A549 (cell line): ENCODE measurements at regions not wholly inside any gene's neighbourhood (a gene's known extent, or its start where the extent isn't known, plus 50 kb on each side); places are given as distances from the start of the nearest gene placed in this dataset.

Experiments used
- ATAC-seq, 2 experiments: fragments of 200-7000 bp in 1 of 2; fragments of >200 bp in 1 of 2; cut with Nextera tagmentation in 1 of 2; cut with Tn5 transposase in 1 of 2; 3 replicates each; pipeline versions ENCODE4 v1.8.0 to v1.9.1; 2018 to 2020; ENCODE audit warnings: mild to moderate bottlenecking in 1 of 2, moderate library complexity in 1 of 2
- CTCF ChIA-PET: fragments of 300-600 bp; sonication (Branson Sonifier 250); formaldehyde crosslinking; extraction: SDS; loops from one replicate; lab custom pipeline; 2021; ENCODE audit warnings: antibody characterized with exemption, inconsistent platforms; lab: Yijun Ruan, JAX
- POLR2A ChIA-PET: fragments of 350-600 bp; formaldehyde crosslinking; extraction: SDS; loops from one replicate; lab custom pipeline; 2021; ENCODE audit warnings: antibody characterized with exemption, inconsistent platforms; lab: Yijun Ruan, JAX
- DNase-seq, 2 experiments: peaks; one replicate each; pipeline versions ENCODE4 v3.0.0 to v3.0.0-alpha.2; 2011 to 2016; ENCODE audit warnings: low read depth in 1 of 2, low spot score in 1 of 2
- FAIRE-seq: peaks from 2 replicates; lab custom pipeline; 2011; peaks lifted over from hg19 to GRCh38; lab: Jason Lieb, UNC
- H3K27ac ChIP-seq, 2 experiments: fragments of >200 bp; sonication (Bioruptor Twin); formaldehyde crosslinking; 3 replicates each; pipeline ENCODE4 v1.5.1; 2016 to 2017
- H3K4me1 ChIP-seq: fragments of >200 bp; sonication (Bioruptor Twin); formaldehyde crosslinking; 3 replicates; pipeline ENCODE4 v1.6.1; 2016
- H3K4me2 ChIP-seq: fragments of >200 bp; sonication (Bioruptor Twin); formaldehyde crosslinking; 3 replicates; pipeline ENCODE4 v1.6.1; 2016
- H3K4me3 ChIP-seq: fragments of >200 bp; sonication (Bioruptor Twin); formaldehyde crosslinking; 3 replicates; pipeline ENCODE4 v1.5.1; 2016
- H3K9me3 ChIP-seq: fragments of >200 bp; sonication (Bioruptor Twin); formaldehyde crosslinking; 3 replicates; pipeline ENCODE4 v1.6.1; 2016
- CBX2 ChIP-seq: fragments of 200-600 bp; sonication (generic); IDR thresholded peaks from 2 replicates; pipeline ENCODE4 v1.6.1; 2016; ENCODE audit warnings: low read depth, mild to moderate bottlenecking, borderline replicate concordance
- CBX8 ChIP-seq: fragments of 200-600 bp; sonication (generic); IDR thresholded peaks from 2 replicates; pipeline ENCODE4 v1.6.1; 2016
- EHMT2 ChIP-seq: fragments of 200-600 bp; sonication (generic); IDR thresholded peaks from 2 replicates; pipeline ENCODE4 v1.6.1; 2016; ENCODE audit warnings: antibody characterized with exemption, low read depth, mild to moderate bottlenecking, moderate library complexity
- ELK1 ChIP-seq: fragments of 150-350 bp; IDR thresholded peaks from 2 replicates; pipeline ENCODE4 v1.6.1; 2014; ENCODE audit warnings: low read depth, mild to moderate bottlenecking, low read length
- EP300 ChIP-seq, 2 experiments: fragments of >200 bp; sonication (Bioruptor Twin); formaldehyde crosslinking; IDR thresholded peaks; 2 replicates in 1 of 2; 3 replicates in 1 of 2; pipeline ENCODE4 v1.6.1; 2016 to 2017
- HEYL ChIP-seq: fragments of 250-450 bp; sonication (Bioruptor Pico); IDR thresholded peaks from 2 replicates; pipeline ENCODE4 v1.8.0; 2021; ENCODE audit warnings: mild to moderate bottlenecking, moderate library complexity
- HOXB13 ChIP-seq: fragments of 250-450 bp; sonication (Bioruptor Pico); IDR thresholded peaks from 2 replicates; pipeline ENCODE4 v1.5.0; 2020; ENCODE audit warnings: low read depth, mild to moderate bottlenecking, moderate library complexity
- JUN ChIP-seq, 2 experiments: fragments of >200 bp; sonication (Bioruptor Twin); formaldehyde crosslinking; IDR thresholded peaks; 2 replicates in 1 of 2; 3 replicates in 1 of 2; pipeline ENCODE4 v1.6.1; 2016 to 2017
- JUNB ChIP-seq: fragments of >200 bp; sonication (Bioruptor Twin); formaldehyde crosslinking; IDR thresholded peaks from 2 replicates; pipeline ENCODE4 v1.6.1; 2016
- KDM1A ChIP-seq: fragments of 200-600 bp; sonication (generic); IDR thresholded peaks from 2 replicates; pipeline ENCODE4 v1.6.1; 2016; ENCODE audit warnings: low read depth, mild to moderate bottlenecking
- KDM5A ChIP-seq: fragments of 200-600 bp; sonication (generic); IDR thresholded peaks from 2 replicates; pipeline ENCODE4 v1.6.1; 2016; ENCODE audit warnings: antibody characterized with exemption, mild to moderate bottlenecking
- MAZ ChIP-seq: fragments of 150-350 bp; IDR thresholded peaks from 2 replicates; pipeline ENCODE4 v1.6.1; 2014; ENCODE audit warnings: antibody characterized with exemption, low read depth, low read length, borderline replicate concordance
- MYC ChIP-seq: IDR thresholded peaks from 2 replicates; pipeline ENCODE4 v1.6.1; 2012; ENCODE audit warnings: mild to moderate bottlenecking, inconsistent platforms, low read length, improper control_type of control experiment, borderline replicate concordance
- NR3C1 ChIP-seq: fragments of >200 bp; sonication (Bioruptor Twin); formaldehyde crosslinking; IDR thresholded peaks from 3 replicates; pipeline ENCODE4 v1.6.1; 2017
- PHF8 ChIP-seq: fragments of 200-600 bp; sonication (generic); IDR thresholded peaks from 2 replicates; pipeline ENCODE4 v1.6.1; 2016; ENCODE audit warnings: low read depth, mild to moderate bottlenecking, antibody characterized with exemption, moderate library complexity, borderline replicate concordance
- RAD21 ChIP-seq, 2 experiments: fragments of >200 bp in 1 of 2; sonication (Bioruptor Twin) in 1 of 2; formaldehyde crosslinking in 1 of 2; IDR thresholded peaks in 1 of 2; conservative IDR thresholded peaks in 1 of 2; 2 replicates in 1 of 2; 3 replicates in 1 of 2; pipeline ENCODE4 v1.6.1; 2012 to 2018; ENCODE audit warnings: inconsistent platforms in 1 of 2
- RARB ChIP-seq: fragments of 250-450 bp; sonication (Bioruptor Pico); IDR thresholded peaks from 2 replicates; pipeline ENCODE4 v1.8.0; 2021; ENCODE audit warnings: mild to moderate bottlenecking, moderate library complexity
- RNF2 ChIP-seq: fragments of 200-600 bp; sonication (generic); IDR thresholded peaks from 2 replicates; pipeline ENCODE4 v1.6.1; 2016; ENCODE audit warnings: low read depth, mild to moderate bottlenecking, antibody characterized with exemption, moderate library complexity, borderline replicate concordance
- SREBF2 ChIP-seq: fragments of 450-650 bp; IDR thresholded peaks from 2 replicates; pipeline ENCODE4 v1.6.1; 2014; ENCODE audit warnings: mild to moderate bottlenecking, moderate library complexity
- ZFP36 ChIP-seq: fragments of 450-650 bp; IDR thresholded peaks from 2 replicates; pipeline ENCODE4 v1.6.1; 2014; ENCODE audit warnings: borderline replicate concordance; ENCODE audit not compliant: partially characterized antibody
- WGBS: methylation state at CpG from one replicate; pipeline ENCODE4 v1.1.6; 2017; ENCODE audit errors: missing lambda C conversion rate; 5-methylcytosine and 5-hydroxymethylcytosine counted together
- TF ChIP-seq, protein P1 (sequence below): fragments of >200 bp; sonication (Bioruptor Twin); formaldehyde crosslinking; IDR thresholded peaks from 3 replicates; pipeline ENCODE4 v1.6.1; 2016
- TF ChIP-seq, protein P2 (sequence below): fragments of 250-450 bp; sonication (Bioruptor Pico); IDR thresholded peaks from 2 replicates; pipeline ENCODE4 v1.5.0; 2020; ENCODE audit warnings: low read depth, mild to moderate bottlenecking, moderate library complexity
- TF ChIP-seq, protein P3 (sequence below): IDR thresholded peaks from 2 replicates; pipeline ENCODE4 v1.6.1; 2012

GRCh38 chr2:147609301-147609700 is 235.5 kb upstream of the ACVR2A start:
- Histone ChIP-seq H3K4me3 (no peak overlapping the region), H3K4me2 (no peak overlapping the region), H3K4me1 (no peaks in the 10 kb centered on the region), H3K9me3 (no peaks in the 10 kb centered on the region), H3K27ac (no peak overlapping the region)
- ATAC-seq (no peak), DNase-seq (no peak), FAIRE-seq (no peak)
- WGBS = 35% methylated on average over 3 of the region's 3 CpGs
- TF ChIP-seq RAD21 (conservative IDR thresholded peaks at IDR 0.05 in 1 of 2, IDR thresholded peaks at IDR 0.05 in 1 of 2) (no peak), CBX8 (no peak), RARB (CRISPR knock-in tag) (no peak), CBX2 (no peak), SREBF2 (no peak), NR3C1 (no peak), JUN (IDR thresholded peaks at IDR 0.05) (no peak), KDM5A (no peak), EP300 (IDR thresholded peaks at IDR 0.05) (no peak), HOXB13 (CRISPR knock-in tag) (no peak), MAZ (no peak), KDM1A (no peak), EHMT2 (no peak), MYC (no peak), JUNB (no peak), ZFP36 (no peak)
- TF ChIP-seq, protein P1, sequence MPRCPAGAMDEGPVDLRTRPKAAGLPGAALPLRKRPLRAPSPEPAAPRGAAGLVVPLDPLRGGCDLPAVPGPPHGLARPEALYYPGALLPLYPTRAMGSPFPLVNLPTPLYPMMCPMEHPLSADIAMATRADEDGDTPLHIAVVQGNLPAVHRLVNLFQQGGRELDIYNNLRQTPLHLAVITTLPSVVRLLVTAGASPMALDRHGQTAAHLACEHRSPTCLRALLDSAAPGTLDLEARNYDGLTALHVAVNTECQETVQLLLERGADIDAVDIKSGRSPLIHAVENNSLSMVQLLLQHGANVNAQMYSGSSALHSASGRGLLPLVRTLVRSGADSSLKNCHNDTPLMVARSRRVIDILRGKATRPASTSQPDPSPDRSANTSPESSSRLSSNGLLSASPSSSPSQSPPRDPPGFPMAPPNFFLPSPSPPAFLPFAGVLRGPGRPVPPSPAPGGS = no peak
- POLR2A ChIA-PET = no interaction called here
- CTCF ChIA-PET = no interaction called here

GRCh38 chr2:147607379-147607778 is 237.4 kb upstream of the ACVR2A start:
- no peaks in the 10 kb centered on the region for H3K4me1 ChIP-seq
- POLR2A ChIA-PET = no interaction called here
- H3K27ac ChIP-seq = no peak overlapping the region
- ATAC-seq (no peak), FAIRE-seq (no peak), DNase-seq (no peak)
- no peaks in the 10 kb centered on the region for H3K9me3 ChIP-seq
- H3K4me2 ChIP-seq = no peak overlapping the region
- TF ChIP-seq, protein P2, sequence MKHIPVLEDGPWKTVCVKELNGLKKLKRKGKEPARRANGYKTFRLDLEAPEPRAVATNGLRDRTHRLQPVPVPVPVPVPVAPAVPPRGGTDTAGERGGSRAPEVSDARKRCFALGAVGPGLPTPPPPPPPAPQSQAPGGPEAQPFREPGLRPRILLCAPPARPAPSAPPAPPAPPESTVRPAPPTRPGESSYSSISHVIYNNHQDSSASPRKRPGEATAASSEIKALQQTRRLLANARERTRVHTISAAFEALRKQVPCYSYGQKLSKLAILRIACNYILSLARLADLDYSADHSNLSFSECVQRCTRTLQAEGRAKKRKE = no peak
- no peak for TF ChIP-seq PHF8
- no peak for TF ChIP-seq EP300 (IDR thresholded peaks at IDR 0.05)
- TF ChIP-seq, protein P3, sequence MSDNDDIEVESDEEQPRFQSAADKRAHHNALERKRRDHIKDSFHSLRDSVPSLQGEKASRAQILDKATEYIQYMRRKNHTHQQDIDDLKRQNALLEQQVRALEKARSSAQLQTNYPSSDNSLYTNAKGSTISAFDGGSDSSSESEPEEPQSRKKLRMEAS = no peak
- TF ChIP-seq JUNB = no peak
- TF ChIP-seq CBX8 = no peak
- TF ChIP-seq, protein P1 = no peak
- TF ChIP-seq HEYL (CRISPR knock-in tag) = no peak
- TF ChIP-seq RNF2 = no peak
- TF ChIP-seq RAD21 (conservative IDR thresholded peaks at IDR 0.05 in 1 of 2, IDR thresholded peaks at IDR 0.05 in 1 of 2) = no peak
- no peak for TF ChIP-seq ELK1
- CTCF ChIA-PET = no interaction called here
- no peak overlapping the region for H3K4me3 ChIP-seq
- 35% methylated on average over 3 of the region's 3 CpGs for WGBS
